ENCODE measurements at regions not wholly inside any gene's neighbourhood (a gene's known extent, or its start where the extent isn't known, plus 50 kb on each side); places are given as distances from the start of the nearest gene placed in this dataset.

GRCh38 chr5:105767267-105767666 is 1903.5 kb downstream of the EFNA5 start:
- no peak for TF ChIP-seq POLR2A (IDR thresholded peaks at IDR 0.05)
- TF ChIP-seq CTCF (IDR thresholded peaks at IDR 0.05): no peak

Data from stomach (tissue), 4 donors.